ENCODE measurements at regions not wholly inside any gene's neighbourhood (a gene's known extent, or its start where the extent isn't known, plus 50 kb on each side); places are given as distances from the start of the nearest gene placed in this dataset.

DNA sequence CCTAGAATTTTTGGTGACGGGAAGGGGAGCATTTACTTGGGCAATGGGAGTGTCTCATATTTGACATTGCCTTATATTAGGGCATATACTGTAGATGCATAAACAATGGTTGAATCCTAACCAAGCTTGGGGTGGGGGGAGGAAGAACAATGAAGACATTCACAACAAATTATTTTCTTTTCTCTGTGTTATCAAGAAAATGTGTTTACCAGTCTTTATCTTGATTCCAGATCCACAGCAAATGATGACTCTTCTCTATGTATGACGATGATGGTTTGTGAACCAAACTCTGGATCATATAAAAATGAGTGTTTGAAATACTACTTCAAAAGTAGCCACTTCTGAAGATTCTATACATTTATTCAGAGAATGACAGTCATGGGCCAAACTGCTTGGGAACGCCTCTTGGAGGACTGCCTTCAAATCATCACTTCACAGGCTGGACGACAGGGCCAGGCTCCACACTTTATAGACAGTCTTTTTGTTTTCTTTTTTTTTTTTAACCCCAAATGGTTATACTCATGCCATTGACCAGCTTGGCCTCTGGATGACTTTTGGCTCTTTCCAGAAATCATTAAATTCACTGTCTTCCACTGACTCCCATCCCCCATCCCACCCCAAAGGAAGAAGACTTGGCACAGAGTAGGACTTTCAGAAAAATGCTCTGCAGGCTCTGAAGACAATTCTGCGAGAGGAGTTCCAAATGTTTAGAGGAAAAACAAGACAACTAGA, 123.8 kb upstream of the LIFR start:
- TF ChIP-seq MYC (IDR thresholded peaks at IDR 0.05; ENCODE audit: low read depth, low read length) (no peak), POLR2A (IDR thresholded peaks at IDR 0.05; ENCODE audit: extremely low read depth, insufficient read length) (no peak)
- TF ChIP-seq, protein P1, sequence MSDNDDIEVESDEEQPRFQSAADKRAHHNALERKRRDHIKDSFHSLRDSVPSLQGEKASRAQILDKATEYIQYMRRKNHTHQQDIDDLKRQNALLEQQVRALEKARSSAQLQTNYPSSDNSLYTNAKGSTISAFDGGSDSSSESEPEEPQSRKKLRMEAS (IDR thresholded peaks at IDR 0.05; ENCODE audit: low read depth, low read length) = no peak
- TF ChIP-seq, protein P2, sequence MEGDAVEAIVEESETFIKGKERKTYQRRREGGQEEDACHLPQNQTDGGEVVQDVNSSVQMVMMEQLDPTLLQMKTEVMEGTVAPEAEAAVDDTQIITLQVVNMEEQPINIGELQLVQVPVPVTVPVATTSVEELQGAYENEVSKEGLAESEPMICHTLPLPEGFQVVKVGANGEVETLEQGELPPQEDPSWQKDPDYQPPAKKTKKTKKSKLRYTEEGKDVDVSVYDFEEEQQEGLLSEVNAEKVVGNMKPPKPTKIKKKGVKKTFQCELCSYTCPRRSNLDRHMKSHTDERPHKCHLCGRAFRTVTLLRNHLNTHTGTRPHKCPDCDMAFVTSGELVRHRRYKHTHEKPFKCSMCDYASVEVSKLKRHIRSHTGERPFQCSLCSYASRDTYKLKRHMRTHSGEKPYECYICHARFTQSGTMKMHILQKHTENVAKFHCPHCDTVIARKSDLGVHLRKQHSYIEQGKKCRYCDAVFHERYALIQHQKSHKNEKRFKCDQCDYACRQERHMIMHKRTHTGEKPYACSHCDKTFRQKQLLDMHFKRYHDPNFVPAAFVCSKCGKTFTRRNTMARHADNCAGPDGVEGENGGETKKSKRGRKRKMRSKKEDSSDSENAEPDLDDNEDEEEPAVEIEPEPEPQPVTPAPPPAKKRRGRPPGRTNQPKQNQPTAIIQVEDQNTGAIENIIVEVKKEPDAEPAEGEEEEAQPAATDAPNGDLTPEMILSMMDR (IDR thresholded peaks at IDR 0.05; ENCODE audit: low read depth, low read length) = no peak
- no peak for DNase-seq (ENCODE audit: low read depth)

DNA sequence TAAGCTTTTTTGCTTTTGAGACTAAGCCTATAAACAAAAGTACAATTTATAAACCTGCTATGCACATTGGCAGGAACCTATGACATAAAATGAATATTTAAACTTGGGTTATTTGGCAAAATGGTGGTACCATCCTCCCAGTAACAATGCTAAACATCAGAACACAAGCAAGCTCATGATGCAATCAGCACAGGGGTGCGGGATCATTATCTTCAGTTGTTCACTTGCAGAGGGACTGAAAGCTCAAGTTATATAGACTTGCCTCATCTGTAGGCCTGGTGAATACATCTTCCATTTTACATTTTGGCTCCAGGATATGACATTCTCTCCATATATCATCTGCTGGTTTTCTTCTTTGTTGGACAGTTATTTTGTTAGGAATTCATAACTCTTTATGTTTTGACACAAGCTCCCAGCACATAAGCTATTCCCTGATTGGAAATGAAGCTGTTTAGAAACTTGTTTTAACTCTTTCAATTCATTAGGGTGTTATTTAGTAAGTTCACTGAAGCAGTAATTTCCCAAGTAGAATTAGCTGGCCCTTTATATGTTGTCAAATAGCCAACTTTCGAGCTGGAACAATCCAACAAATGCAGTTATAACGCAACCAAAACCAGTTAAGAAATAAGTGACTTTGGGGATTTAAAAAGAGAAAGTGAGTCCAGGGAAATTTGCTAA, 124.7 kb upstream of the LIFR start:
- no peak overlapping the region for H3K4me3 ChIP-seq (ENCODE audit: low read depth, low read length)
- TF ChIP-seq, protein P2 (IDR thresholded peaks at IDR 0.05; ENCODE audit: low read depth, low read length) = no peak
- no peak for TF ChIP-seq POLR2A (IDR thresholded peaks at IDR 0.05; ENCODE audit: extremely low read depth, insufficient read length)
- TF ChIP-seq, protein P1 (IDR thresholded peaks at IDR 0.05; ENCODE audit: low read depth, low read length) = no peak
- no peak for TF ChIP-seq MYC (IDR thresholded peaks at IDR 0.05; ENCODE audit: low read depth, low read length)
- DNase-seq (ENCODE audit: low read depth) = no peak

More for the DNA sequence above, 123.8 kb upstream of the LIFR start:
- no peak overlapping the region for H3K4me3 ChIP-seq (ENCODE audit: low read depth, low read length)

DNA sequence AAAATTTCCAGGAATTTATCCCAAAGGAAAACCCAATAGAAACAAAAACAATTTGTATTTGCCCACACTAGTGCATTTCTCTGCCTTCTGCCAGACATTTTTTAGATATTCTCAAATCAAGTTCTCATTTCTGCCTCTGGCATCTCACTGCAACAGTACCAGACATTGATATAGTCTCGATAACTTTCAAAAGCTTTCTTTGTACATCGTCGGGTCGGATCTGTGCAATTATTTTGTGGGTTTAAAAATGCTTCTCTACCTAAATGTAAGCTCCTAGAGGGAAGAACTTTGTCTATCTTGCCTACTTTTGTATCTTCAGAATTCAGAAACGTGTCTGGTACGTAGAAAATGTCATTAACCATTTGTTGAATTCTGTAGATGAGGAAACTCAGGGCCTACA, 125.5 kb upstream of the LIFR start:
- TF ChIP-seq MYC (IDR thresholded peaks at IDR 0.05; ENCODE audit: low read depth, low read length) (no peak), POLR2A (IDR thresholded peaks at IDR 0.05; ENCODE audit: extremely low read depth, insufficient read length) (no peak)
- TF ChIP-seq, protein P2 (IDR thresholded peaks at IDR 0.05; ENCODE audit: low read depth, low read length) = no peak
- TF ChIP-seq, protein P1 (IDR thresholded peaks at IDR 0.05; ENCODE audit: low read depth, low read length) = no peak
- H3K4me3 ChIP-seq (ENCODE audit: low read depth, low read length) = no peak overlapping the region
- no peak for DNase-seq (ENCODE audit: low read depth)

DNA sequence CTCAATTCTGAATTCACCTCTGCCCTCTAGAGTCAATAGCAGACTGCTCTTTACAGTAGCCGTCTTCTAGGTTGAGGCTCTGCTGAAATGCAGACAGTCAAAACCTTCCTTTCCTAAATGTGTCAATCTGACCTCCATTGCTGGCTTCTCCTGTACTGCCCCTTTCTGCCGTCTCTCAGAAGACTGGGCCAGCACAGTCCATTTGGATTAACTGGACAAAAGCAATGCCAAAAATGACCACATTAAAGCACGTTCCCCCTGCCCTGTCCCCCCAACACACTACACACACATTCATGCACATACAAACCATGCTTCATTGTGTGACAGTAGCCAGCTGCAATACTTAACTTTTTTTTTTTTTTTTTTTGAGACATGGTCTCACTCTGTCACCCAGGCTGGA, 130.2 kb upstream of the LIFR start:
- no peak overlapping the region for H3K4me3 ChIP-seq (ENCODE audit: low read depth, low read length)
- TF ChIP-seq MYC (IDR thresholded peaks at IDR 0.05; ENCODE audit: low read depth, low read length) (no peak), POLR2A (IDR thresholded peaks at IDR 0.05; ENCODE audit: extremely low read depth, insufficient read length) (no peak)
- TF ChIP-seq, protein P1 (IDR thresholded peaks at IDR 0.05; ENCODE audit: low read depth, low read length) = no peak
- TF ChIP-seq, protein P2 (IDR thresholded peaks at IDR 0.05; ENCODE audit: low read depth, low read length) = no peak
- DNase-seq (ENCODE audit: low read depth) = no peak

DNA sequence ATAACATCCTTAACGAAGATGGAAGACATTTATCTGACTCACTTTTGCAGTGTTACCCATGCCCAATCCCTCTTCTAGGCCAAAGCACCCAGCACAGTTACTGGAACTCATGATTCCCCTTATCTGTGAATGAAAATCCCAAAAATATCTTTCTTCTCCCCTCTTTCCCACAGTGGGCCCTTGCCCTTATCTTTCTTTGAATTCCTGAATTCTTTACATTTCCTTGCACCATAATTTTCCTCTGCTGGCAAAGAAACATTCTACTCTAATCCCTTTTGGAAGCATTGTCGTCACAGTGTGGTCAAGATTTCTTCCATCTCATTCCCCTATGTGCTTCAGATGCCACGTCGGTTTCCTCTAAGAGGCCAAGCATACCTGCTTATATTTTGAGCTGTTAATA, 135.9 kb upstream of the LIFR start:
- TF ChIP-seq, protein P1 (IDR thresholded peaks at IDR 0.05; ENCODE audit: low read depth, low read length) = no peak
- TF ChIP-seq, protein P2 (IDR thresholded peaks at IDR 0.05; ENCODE audit: low read depth, low read length) = no peak
- TF ChIP-seq MYC (IDR thresholded peaks at IDR 0.05; ENCODE audit: low read depth, low read length) (no peak), POLR2A (IDR thresholded peaks at IDR 0.05; ENCODE audit: extremely low read depth, insufficient read length) (no peak)
- H3K4me3 ChIP-seq (ENCODE audit: low read depth, low read length) = no peak overlapping the region
- DNase-seq (ENCODE audit: low read depth) = no peak

Measured in NB4 (cell line).